K562 (cell line): ENCODE measurements at regions not wholly inside any gene's neighbourhood (a gene's known extent, or its start where the extent isn't known, plus 50 kb on each side); places are given as distances from the start of the nearest gene placed in this dataset.

ENCODE experiments used
- ATAC-seq: fragments of 200-7000 bp; cut with Tn5 transposase; 3 replicates; pipeline ENCODE4 v1.9.1; 2020; ENCODE audit warnings: moderate library complexity
- BruUV-seq: library from RNA; stranded (reverse); fragments of 400-500 nt; replicated peaks from 2 replicates; lab custom pipeline; 2021; lab: Mats Ljungman, UMichigan
- CTCF ChIA-PET: fragments of 300-600 bp; formaldehyde crosslinking; extraction: SDS; loops from one replicate; lab custom pipeline; 2021; ENCODE audit warnings: low intra/inter-chr PET ratio; lab: Yijun Ruan, JAX
- POLR2A ChIA-PET: fragments of 300-600, 350-650 bp; sonication (Branson Sonifier 250); formaldehyde crosslinking; extraction: SDS; loops from one replicate; lab custom pipeline; 2021; ENCODE audit warnings: antibody characterized with exemption, inconsistent platforms; lab: Yijun Ruan, JAX
- DNase-seq, 4 experiments: peaks; one replicate each; pipeline versions ENCODE4 v3.0.0 to v3.0.0-alpha.2; 2011 to 2018; ENCODE audit warnings: low spot score in 3 of 4, mixed read lengths in 3 of 4; ENCODE audit errors: extremely low read depth in 1 of 4
- FAIRE-seq: peaks from 2 replicates; lab custom pipeline; 2011; peaks lifted over from hg19 to GRCh38; lab: Jason Lieb, UNC
- H2AFZ ChIP-seq: 2 replicates; pipeline ENCODE4 v1.6.0; 2011; ENCODE audit warnings: low read depth, low read length, control low read depth, inconsistent platforms
- H3K27ac ChIP-seq: fragments of 200-600 bp; 3 replicates; pipeline ENCODE4 v1.8.0; 2011; ENCODE audit warnings: low read depth, mild to moderate bottlenecking, control low read depth, inconsistent platforms, low read length, moderate library complexity, mixed read lengths; ENCODE audit errors: extremely low read depth
- H3K27me3 ChIP-seq, 2 experiments: fragments of 300-600 bp in 1 of 2; 2 replicates in 1 of 2; 3 replicates in 1 of 2; pipeline versions ENCODE4 v1.6.0 to v1.8.0; 2011; ENCODE audit warnings: inconsistent platforms in 2 of 2, low read length in 2 of 2, mild to moderate bottlenecking in 1 of 2, mixed read lengths in 1 of 2, moderate library complexity in 1 of 2; ENCODE audit not compliant: control insufficient read depth in 2 of 2, insufficient read depth in 2 of 2
- H3K36me3 ChIP-seq: fragments of 300-600 bp; 3 replicates; pipeline ENCODE4 v1.8.0; 2011; ENCODE audit warnings: mild to moderate bottlenecking, low read length, inconsistent platforms; ENCODE audit not compliant: control insufficient read depth, insufficient read depth
- H3K4me1 ChIP-seq, 2 experiments: fragments of 200-600 bp in 1 of 2; replicated peaks in 1 of 2; 2 replicates in 1 of 2; 3 replicates in 1 of 2; pipeline versions ENCODE4 v1.5.1 to v1.8.0; 2011; ENCODE audit warnings: inconsistent platforms in 2 of 2, low read length in 2 of 2, mild to moderate bottlenecking in 1 of 2, mixed read lengths in 1 of 2, moderate library complexity in 1 of 2; ENCODE audit not compliant: control insufficient read depth in 2 of 2, insufficient read depth in 2 of 2
- H3K4me2 ChIP-seq: 2 replicates; pipeline ENCODE4 v1.6.1; 2011; ENCODE audit warnings: low read length, control low read depth, inconsistent platforms, mixed read lengths; ENCODE audit not compliant: insufficient read depth
- H3K4me3 ChIP-seq: fragments of 200-600 bp; sonication (generic), shearing (Covaris generic); 2 replicates; pipeline ENCODE4 v1.5.1; 2016; ENCODE audit warnings: control low read depth, inconsistent platforms
- H3K79me2 ChIP-seq: fragments of 200-600 bp; 3 replicates; pipeline ENCODE4 v1.8.0; 2011; ENCODE audit warnings: low read length, inconsistent platforms; ENCODE audit not compliant: control insufficient read depth, insufficient read depth
- H3K9ac ChIP-seq, 2 experiments: 2 replicates each; pipeline versions ENCODE4 v1.6.0 to v1.6.1; 2011; ENCODE audit warnings: low read depth in 2 of 2, low read length in 2 of 2, control low read depth in 1 of 2, inconsistent platforms in 1 of 2, mild to moderate bottlenecking in 1 of 2, mixed read lengths in 1 of 2; ENCODE audit not compliant: insufficient read depth in 1 of 2
- H3K9me1 ChIP-seq: one replicate; pipeline ENCODE4 v1.6.0; 2011; ENCODE audit warnings: inconsistent platforms, mild to moderate bottlenecking, low read length, moderate library complexity; ENCODE audit not compliant: control insufficient read depth, insufficient read depth
- H3K9me3 ChIP-seq: replicated peaks from 2 replicates; pipeline ENCODE4 v1.5.1; 2011; ENCODE audit warnings: low read depth, low read length, inconsistent platforms; ENCODE audit not compliant: control insufficient read depth, insufficient read depth
- H4K20me1 ChIP-seq: replicated peaks from 2 replicates; pipeline ENCODE4 v1.6.1; 2011; ENCODE audit warnings: low read length, inconsistent platforms, mixed read lengths; ENCODE audit not compliant: control insufficient read depth, insufficient read depth
- BRD4 ChIP-seq: fragments of 200-600 bp; sonication (generic); IDR thresholded peaks from 2 replicates; pipeline ENCODE4 v1.6.1; 2017; ENCODE audit warnings: inconsistent platforms
- CHCHD3 ChIP-seq: fragments of 250-450 bp; sonication (Bioruptor Pico); IDR thresholded peaks from 2 replicates; pipeline ENCODE4 v2.1.2; 2022; ENCODE audit warnings: mild to moderate bottlenecking
- ELF2 ChIP-seq: fragments of 250-450 bp; sonication (Bioruptor Pico); IDR thresholded peaks from 2 replicates; pipeline ENCODE4 v1.5.0; 2021; ENCODE audit warnings: mild to moderate bottlenecking
- FOXA3 ChIP-seq, 2 experiments: fragments of 450-650 bp in 1 of 2; sonication (generic) in 1 of 2; formaldehyde crosslinking; IDR thresholded peaks in 1 of 2; conservative IDR thresholded peaks in 1 of 2; 2 replicates each; pipeline versions ENCODE4 v1.4.0 to v1.8.0; 2020 to 2022; ENCODE audit warnings: mild to moderate bottlenecking in 2 of 2, missing genetic modification reagents in 1 of 2
- HDAC1 ChIP-seq, 2 experiments: fragments of 450-650 bp; IDR thresholded peaks; 2 replicates each; pipeline ENCODE4 v1.6.1; 2016 to 2017; ENCODE audit warnings: inconsistent platforms in 1 of 2, mild to moderate bottlenecking in 1 of 2, moderate library complexity in 1 of 2
- HDGF ChIP-seq: fragments of 450-650 bp; IDR thresholded peaks from 2 replicates; pipeline ENCODE4 v1.6.1; 2016
- IRF2 ChIP-seq: sonication (generic); formaldehyde crosslinking; IDR thresholded peaks from 2 replicates; pipeline ENCODE4 v1.8.1; 2022; ENCODE audit warnings: mild to moderate bottlenecking, missing genetic modification reagents
- NCOR1 ChIP-seq: fragments of 450-650 bp; IDR thresholded peaks from 2 replicates; pipeline ENCODE4 v1.6.1; 2016; ENCODE audit warnings: mild to moderate bottlenecking, moderate library complexity
- NR2F6 ChIP-seq: fragments of 450-650 bp; formaldehyde crosslinking; IDR thresholded peaks from 2 replicates; pipeline ENCODE4 v1.4.0; 2020; ENCODE audit warnings: mild to moderate bottlenecking
- ZNF239 ChIP-seq: fragments of 250-450 bp; sonication (Bioruptor Pico); IDR thresholded peaks from 2 replicates; pipeline ENCODE4 v1.4.0; 2020; ENCODE audit warnings: mild to moderate bottlenecking
- ZNF3 ChIP-seq: fragments of 250-450 bp; sonication (Bioruptor Pico); IDR thresholded peaks from 2 replicates; pipeline ENCODE4 v1.5.0; 2021; ENCODE audit warnings: mild to moderate bottlenecking, moderate library complexity
- ZSCAN32 ChIP-seq: fragments of 450-650 bp; formaldehyde crosslinking; IDR thresholded peaks from 2 replicates; pipeline ENCODE4 v1.4.0; 2020; ENCODE audit warnings: mild to moderate bottlenecking, moderate library complexity
- WGBS: fragments of 100-300 bp; shearing (Covaris generic); methylation state at CpG from one replicate; pipeline ENCODE4 v1.1.6; 2016; ENCODE audit warnings: low coverage, mixed read lengths; ENCODE audit not compliant: insufficient coverage; ENCODE audit errors: missing lambda C conversion rate; 5-methylcytosine and 5-hydroxymethylcytosine counted together
- in situ Hi-C: fragments of 300-500 bp; cut with MboI; formaldehyde crosslinking; loops from 4 replicates; pipeline ENCODE4 v1.15.0; 2018; ENCODE audit warnings: inconsistent platforms, mixed read lengths
- intact Hi-C: fragments of 100-400 bp; cut with micrococcal nuclease; formaldehyde crosslinking; loops from 2 replicates; pipeline ENCODE4 v1.14.2; 2022
- TF ChIP-seq, protein P1 (sequence below): fragments of 250-450 bp; sonication (Bioruptor Pico); IDR thresholded peaks from 2 replicates; pipeline ENCODE4 v1.8.0; 2021; ENCODE audit warnings: moderate library complexity, mild to moderate bottlenecking, inconsistent platforms
- TF ChIP-seq, protein P2 (sequence below): sonication (generic); formaldehyde crosslinking; IDR thresholded peaks from 2 replicates; pipeline ENCODE4 v1.8.1; 2023; ENCODE audit warnings: mild to moderate bottlenecking, missing genetic modification reagents
- TF ChIP-seq, protein P3 (sequence below): fragments of 450-650 bp; formaldehyde crosslinking; IDR thresholded peaks from 2 replicates; pipeline ENCODE4 v1.4.0; 2020; ENCODE audit warnings: mild to moderate bottlenecking, mixed read lengths
- TF ChIP-seq, protein P4 (sequence below): fragments of 200-800 bp; sonication (Bioruptor generic); IDR thresholded peaks from 2 replicates; pipeline ENCODE4 v1.6.1; 2017; ENCODE audit warnings: missing genetic modification characterization, missing compliant biosample characterization

DNA sequence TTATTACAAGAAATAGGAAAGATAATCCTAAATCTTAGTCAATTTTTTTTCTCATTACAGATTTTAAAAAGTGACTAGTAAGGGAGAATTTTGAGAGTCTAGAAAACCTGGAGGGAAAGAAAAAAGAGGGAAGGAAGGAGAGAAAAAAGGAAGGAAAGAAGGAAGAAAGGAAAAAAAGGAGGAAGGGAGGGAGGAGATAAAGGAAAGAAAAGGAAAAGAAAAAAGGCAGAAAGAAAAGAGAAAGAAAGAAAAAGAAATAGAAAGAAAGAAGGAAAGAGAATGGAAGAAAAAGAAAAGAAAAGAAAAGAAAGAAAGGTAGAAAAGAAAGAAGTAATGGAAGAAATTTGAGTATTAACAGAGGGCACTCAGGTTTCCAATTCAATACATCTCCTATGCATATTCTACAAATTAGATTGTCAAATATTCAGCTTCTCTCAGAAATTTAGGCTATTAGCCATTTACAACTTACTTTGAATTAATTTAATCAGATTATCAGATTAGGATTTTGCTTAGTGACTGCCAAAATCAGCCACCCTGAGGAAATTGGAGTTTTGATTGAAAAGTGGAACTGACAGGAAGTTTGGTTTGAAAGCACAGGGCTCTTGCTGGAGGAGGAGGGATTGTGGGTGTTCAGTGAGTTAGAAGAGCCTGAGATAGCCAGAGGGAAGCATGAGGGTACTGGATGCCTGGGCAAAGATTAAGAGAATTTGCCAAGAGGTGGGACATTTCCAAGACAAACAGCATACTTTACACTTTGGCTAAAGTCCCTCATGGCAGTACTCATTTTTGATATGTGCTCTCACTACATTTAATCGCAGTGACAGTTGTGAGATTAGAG, 677.8 kb downstream of the USP25 start:
- no peak overlapping the region for H2AFZ ChIP-seq
- H3K4me2 ChIP-seq: no peak overlapping the region
- H4K20me1 ChIP-seq: no peaks in the 10 kb centered on the region
- no peaks in the 10 kb centered on the region for H3K4me1 ChIP-seq
- no peaks in the 10 kb centered on the region for H3K27me3 ChIP-seq
- H3K9me3 ChIP-seq: no peaks in the 10 kb centered on the region
- intact Hi-C loops: no loop called here
- H3K4me3 ChIP-seq: no peak overlapping the region
- 0% methylated on average over 1 of the region's 1 CpG for WGBS
- H3K27ac ChIP-seq: no peak overlapping the region
- no peak for FAIRE-seq
- DNase-seq: no peak
- in situ Hi-C loops: no loop called here
- CTCF ChIA-PET: interaction anchor here (0.6 kb wide), 1 partner anchor 119 kb away, joined by 3 read pairs; no protein-coding TSS in a partner anchor
- no peak overlapping the region for H3K9ac ChIP-seq
- ATAC-seq: no peak
- no TSS peak for BruUV-seq
- H3K36me3 ChIP-seq: no peaks in the 10 kb centered on the region
- POLR2A ChIA-PET: no interaction called here
- no peaks in the 10 kb centered on the region for H3K9me1 ChIP-seq
- H3K79me2 ChIP-seq: no peaks in the 10 kb centered on the region
- TF ChIP-seq ZSCAN32 (CRISPR knock-in tag) (no peak), HDGF (no peak), ZNF3 (CRISPR knock-in tag) (no peak), FOXA3 (CRISPR knock-in tag; conservative IDR thresholded peaks at IDR 0.05 in 1 of 2, IDR thresholded peaks at IDR 0.05 in 1 of 2) (no peak), NCOR1 (no peak), CHCHD3 (CRISPR knock-in tag) (no peak), NR2F6 (no peak), HDAC1 (IDR thresholded peaks at IDR 0.05) (no peak), ELF2 (CRISPR knock-in tag) (no peak), IRF2 (CRISPR knock-in tag) (no peak), ZNF239 (CRISPR knock-in tag) (no peak), BRD4 (no peak)
- TF ChIP-seq, protein P1, sequence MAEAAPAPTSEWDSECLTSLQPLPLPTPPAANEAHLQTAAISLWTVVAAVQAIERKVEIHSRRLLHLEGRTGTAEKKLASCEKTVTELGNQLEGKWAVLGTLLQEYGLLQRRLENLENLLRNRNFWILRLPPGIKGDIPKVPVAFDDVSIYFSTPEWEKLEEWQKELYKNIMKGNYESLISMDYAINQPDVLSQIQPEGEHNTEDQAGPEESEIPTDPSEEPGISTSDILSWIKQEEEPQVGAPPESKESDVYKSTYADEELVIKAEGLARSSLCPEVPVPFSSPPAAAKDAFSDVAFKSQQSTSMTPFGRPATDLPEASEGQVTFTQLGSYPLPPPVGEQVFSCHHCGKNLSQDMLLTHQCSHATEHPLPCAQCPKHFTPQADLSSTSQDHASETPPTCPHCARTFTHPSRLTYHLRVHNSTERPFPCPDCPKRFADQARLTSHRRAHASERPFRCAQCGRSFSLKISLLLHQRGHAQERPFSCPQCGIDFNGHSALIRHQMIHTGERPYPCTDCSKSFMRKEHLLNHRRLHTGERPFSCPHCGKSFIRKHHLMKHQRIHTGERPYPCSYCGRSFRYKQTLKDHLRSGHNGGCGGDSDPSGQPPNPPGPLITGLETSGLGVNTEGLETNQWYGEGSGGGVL (CRISPR knock-in tag): no peak
- TF ChIP-seq, protein P2, sequence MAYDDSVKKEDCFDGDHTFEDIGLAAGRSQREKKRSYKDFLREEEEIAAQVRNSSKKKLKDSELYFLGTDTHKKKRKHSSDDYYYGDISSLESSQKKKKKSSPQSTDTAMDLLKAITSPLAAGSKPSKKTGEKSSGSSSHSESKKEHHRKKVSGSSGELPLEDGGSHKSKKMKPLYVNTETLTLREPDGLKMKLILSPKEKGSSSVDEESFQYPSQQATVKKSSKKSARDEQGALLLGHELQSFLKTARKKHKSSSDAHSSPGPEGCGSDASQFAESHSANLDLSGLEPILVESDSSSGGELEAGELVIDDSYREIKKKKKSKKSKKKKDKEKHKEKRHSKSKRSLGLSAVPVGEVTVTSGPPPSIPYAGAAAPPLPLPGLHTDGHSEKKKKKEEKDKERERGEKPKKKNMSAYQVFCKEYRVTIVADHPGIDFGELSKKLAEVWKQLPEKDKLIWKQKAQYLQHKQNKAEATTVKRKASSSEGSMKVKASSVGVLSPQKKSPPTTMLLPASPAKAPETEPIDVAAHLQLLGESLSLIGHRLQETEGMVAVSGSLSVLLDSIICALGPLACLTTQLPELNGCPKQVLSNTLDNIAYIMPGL (CRISPR knock-in tag): no peak
- TF ChIP-seq, protein P3, sequence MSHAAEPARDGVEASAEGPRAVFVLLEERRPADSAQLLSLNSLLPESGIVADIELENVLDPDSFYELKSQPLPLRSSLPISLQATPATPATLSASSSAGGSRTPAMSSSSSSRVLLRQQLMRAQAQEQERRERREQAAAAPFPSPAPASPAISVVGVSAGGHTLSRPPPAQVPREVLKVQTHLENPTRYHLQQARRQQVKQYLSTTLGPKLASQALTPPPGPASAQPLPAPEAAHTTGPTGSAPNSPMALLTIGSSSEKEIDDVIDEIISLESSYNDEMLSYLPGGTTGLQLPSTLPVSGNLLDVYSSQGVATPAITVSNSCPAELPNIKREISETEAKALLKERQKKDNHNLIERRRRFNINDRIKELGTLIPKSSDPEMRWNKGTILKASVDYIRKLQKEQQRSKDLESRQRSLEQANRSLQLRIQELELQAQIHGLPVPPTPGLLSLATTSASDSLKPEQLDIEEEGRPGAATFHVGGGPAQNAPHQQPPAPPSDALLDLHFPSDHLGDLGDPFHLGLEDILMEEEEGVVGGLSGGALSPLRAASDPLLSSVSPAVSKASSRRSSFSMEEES: no peak
- TF ChIP-seq, protein P4, sequence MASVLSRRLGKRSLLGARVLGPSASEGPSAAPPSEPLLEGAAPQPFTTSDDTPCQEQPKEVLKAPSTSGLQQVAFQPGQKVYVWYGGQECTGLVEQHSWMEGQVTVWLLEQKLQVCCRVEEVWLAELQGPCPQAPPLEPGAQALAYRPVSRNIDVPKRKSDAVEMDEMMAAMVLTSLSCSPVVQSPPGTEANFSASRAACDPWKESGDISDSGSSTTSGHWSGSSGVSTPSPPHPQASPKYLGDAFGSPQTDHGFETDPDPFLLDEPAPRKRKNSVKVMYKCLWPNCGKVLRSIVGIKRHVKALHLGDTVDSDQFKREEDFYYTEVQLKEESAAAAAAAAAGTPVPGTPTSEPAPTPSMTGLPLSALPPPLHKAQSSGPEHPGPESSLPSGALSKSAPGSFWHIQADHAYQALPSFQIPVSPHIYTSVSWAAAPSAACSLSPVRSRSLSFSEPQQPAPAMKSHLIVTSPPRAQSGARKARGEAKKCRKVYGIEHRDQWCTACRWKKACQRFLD: no peak
